LNCaP clone FGC (cell line): ENCODE measurements at regions not wholly inside any gene's neighbourhood (a gene's known extent, or its start where the extent isn't known, plus 50 kb on each side); places are given as distances from the start of the nearest gene placed in this dataset.

Experiments used
- DNase-seq: peaks from one replicate; pipeline ENCODE4 v3.0.0-alpha.2; 2011; ENCODE audit warnings: low read depth
- H3K4me3 ChIP-seq: 2 replicates; pipeline ENCODE4 v1.5.1; 2011; ENCODE audit warnings: mild to moderate bottlenecking, low read depth, low read length, control low read depth
- TF ChIP-seq, protein P1 (sequence below): IDR thresholded peaks from 2 replicates; pipeline ENCODE4 v1.5.1; 2012; ENCODE audit warnings: mild to moderate bottlenecking; ENCODE audit not compliant: control insufficient read depth, insufficient read depth; ENCODE audit errors: extremely low read depth

DNA sequence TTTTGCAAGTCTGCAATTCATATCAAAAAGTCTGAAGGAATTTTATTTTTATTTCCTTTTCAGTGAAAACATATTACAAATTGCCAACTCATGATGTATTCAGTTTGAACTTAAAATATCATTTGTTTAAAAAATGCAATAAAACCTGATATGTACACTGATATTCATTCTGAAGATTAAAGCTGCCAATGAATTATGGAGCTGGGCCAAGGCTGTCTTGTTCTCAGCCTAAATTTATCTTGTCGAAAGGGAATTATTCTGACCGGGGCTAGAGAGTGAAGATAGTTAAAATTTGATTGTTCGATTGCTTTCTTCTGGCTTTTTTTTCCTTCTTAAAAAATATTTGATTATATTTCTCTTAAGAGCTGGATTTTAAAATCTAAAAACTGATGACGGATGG, 54.0 kb upstream of the RBFOX1 start:
- no peak for DNase-seq
- H3K4me3 ChIP-seq, result no peak overlapping the region
- TF ChIP-seq, protein P1, sequence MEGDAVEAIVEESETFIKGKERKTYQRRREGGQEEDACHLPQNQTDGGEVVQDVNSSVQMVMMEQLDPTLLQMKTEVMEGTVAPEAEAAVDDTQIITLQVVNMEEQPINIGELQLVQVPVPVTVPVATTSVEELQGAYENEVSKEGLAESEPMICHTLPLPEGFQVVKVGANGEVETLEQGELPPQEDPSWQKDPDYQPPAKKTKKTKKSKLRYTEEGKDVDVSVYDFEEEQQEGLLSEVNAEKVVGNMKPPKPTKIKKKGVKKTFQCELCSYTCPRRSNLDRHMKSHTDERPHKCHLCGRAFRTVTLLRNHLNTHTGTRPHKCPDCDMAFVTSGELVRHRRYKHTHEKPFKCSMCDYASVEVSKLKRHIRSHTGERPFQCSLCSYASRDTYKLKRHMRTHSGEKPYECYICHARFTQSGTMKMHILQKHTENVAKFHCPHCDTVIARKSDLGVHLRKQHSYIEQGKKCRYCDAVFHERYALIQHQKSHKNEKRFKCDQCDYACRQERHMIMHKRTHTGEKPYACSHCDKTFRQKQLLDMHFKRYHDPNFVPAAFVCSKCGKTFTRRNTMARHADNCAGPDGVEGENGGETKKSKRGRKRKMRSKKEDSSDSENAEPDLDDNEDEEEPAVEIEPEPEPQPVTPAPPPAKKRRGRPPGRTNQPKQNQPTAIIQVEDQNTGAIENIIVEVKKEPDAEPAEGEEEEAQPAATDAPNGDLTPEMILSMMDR, result no peak

DNA sequence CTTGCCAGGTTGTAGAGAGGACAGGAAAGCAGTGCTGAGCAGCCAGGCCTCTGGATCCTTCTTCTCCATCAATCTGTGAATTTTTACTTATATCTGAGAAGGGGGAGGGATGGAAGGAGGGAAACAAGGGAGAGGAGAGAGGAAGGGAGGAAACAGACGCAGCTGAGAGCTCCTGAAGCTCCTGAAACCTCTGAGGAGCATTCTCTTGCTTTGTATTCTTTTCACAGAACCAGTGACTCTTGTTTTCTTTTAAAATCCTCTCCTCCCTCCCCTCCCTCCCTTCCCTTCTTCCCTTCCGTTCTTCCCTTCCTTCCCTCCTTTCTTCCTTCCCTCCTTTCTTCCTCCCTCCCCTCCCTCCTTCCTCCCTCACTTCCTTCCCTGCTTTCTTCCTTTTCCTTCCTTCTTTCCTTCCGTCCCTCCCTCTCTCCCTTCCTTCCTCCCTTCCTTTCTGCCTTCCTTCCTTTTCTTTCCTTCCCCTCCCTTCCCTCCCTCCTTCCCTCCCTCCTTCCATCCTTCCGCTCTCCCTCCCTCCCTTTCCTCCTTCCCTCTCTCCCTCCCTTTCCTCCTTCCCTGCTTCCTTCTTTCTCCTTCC, 60.0 kb upstream of the RBFOX1 start:
- H3K4me3 ChIP-seq, result no peak overlapping the region
- TF ChIP-seq, protein P1, result no peak
- DNase-seq, result no peak

DNA sequence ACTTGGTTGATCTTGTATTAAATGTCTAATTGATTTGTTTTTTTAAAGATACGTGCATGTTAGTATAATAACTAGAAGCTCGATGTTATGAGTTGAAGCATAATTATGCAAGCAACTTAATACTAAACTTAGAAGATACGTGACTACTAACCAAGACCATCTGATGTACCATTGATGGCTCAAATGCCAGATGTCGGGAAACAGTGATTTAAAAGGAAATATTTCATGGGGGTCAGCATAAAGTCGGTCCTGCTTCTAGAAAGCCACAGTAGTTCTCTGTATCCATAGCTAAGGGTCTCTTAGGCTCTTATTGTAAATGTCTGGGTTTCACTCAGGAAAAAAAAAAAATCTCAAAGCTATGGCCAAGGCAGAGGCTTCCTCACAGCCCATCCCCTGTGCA, 61.2 kb upstream of the RBFOX1 start:
- no peak overlapping the region for H3K4me3 ChIP-seq
- TF ChIP-seq, protein P1, result no peak
- no peak for DNase-seq

DNA sequence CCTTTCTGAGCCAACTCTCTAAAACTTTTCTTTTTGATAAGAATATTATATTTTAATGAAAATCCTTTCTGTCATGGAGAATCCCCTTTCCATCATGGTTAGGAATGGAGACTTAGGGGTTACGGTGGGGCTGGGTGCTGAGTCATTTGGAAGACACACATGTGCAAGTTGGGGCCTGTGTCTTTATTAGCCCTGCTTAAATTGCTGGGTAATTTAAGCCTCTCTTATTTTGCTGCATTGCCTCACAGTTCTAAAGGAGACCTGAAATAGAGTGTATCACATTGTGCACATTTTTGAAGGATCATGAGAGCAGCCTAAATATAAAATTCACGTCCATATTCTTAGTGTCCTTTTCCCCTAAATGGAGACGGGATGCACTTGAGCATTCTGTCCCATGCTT, 61.8 kb upstream of the RBFOX1 start:
- no peak for DNase-seq
- no peak overlapping the region for H3K4me3 ChIP-seq
- TF ChIP-seq, protein P1, result no peak

DNA sequence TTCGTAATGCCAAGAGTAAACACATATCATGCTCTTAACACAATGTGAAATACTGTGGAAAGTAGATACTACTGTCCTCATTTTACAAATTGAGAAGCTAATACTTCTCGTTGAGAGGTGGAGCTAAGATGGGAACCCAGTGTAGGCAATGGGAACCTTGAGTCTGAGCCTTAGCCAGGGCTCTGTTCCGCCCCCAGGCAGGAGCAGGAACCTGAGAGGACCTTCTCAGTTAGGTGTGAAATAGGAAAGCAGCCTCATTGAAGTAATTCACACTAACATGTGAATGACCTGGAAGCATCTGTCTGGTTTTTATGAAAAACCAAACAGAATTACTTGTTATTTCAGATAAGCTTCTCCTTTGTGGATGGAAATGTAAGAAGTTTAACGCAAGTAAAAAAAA, 62.6 kb upstream of the RBFOX1 start:
- DNase-seq, result no peak
- TF ChIP-seq, protein P1, result no peak

DNA sequence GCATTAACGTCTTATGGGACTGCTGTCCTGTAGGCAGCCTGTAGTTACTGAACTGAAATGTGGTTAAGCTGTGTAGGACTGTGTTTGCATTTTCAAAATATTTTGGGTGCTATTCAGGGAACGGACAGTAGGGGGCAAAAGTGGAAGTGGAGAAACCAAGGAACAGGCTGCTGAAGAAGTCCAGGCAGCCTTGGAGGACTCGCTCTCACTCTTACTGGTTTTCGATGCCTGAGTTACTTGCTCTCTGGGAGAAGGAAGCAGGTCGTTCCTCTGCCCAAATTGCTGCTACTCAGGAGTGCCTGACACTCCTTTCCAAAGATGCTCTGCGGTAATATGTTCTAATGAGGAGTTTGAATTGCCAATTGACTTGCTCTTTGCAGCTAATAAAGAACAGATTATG, 64.5 kb upstream of the RBFOX1 start:
- TF ChIP-seq, protein P1, result peak; percentile 71
- no peak overlapping the region for H3K4me3 ChIP-seq
- no peak for DNase-seq

More for the DNA sequence above, 62.6 kb upstream of the RBFOX1 start:
- H3K4me3 ChIP-seq, result no peak overlapping the region

DNA sequence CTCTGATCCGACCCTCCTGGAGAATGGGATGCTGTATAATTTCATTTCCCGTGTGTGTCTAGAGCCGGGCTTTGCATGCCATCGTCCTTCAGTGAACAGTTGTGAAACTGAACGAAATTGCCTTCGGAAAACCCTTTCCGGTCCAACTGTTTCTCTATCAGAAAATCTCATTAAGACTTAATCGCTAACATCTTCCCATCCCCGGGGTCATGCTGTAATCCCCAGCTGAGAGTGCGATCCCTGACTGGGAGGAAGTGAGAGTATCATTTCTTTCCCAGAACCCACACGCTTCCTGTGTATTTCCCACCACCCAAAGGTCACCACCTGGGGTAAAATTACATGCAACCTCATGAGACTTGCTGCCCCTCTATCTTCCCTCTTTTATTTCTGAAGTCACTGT, 75.6 kb upstream of the RBFOX1 start:
- H3K4me3 ChIP-seq, result no peak overlapping the region
- no peak for DNase-seq
- TF ChIP-seq, protein P1, result no peak
